NOMO-1 treated with dmso at 0.1 percent for 144 hours (cell line): ENCODE measurements at regions not wholly inside any gene's neighbourhood (a gene's known extent, or its start where the extent isn't known, plus 50 kb on each side); places are given as distances from the start of the nearest gene placed in this dataset.
"Not testable (repeated sequence)": the region's sequence is repeated elsewhere in the genome, so short reads cannot be mapped to it uniquely, and the experiment has no call there.

ENCODE experiments used
- DNase-seq: peaks from one replicate; lab custom pipeline; 2025; ENCODE audit not compliant: unreplicated experiment; lab: John Stamatoyannopoulos, UW

- peak; percentile 12 for DNase-seq
Observed at GRCh38 chr2:12018726-12019125, 272.3 kb downstream of the LPIN1 start.

GRCh38 chr2:12020833-12021469, 274.5 kb downstream of the LPIN1 start:
- no peak for DNase-seq

GRCh38 chr2:12024197-12024907, 277.9 kb downstream of the LPIN1 start:
- DNase-seq: not testable (repeated sequence)

- DNase-seq: no peak
Observed at GRCh38 chr2:12027136-12027535, 280.7 kb downstream of the LPIN1 start.

GRCh38 chr2:12031866-12032265, 285.4 kb downstream of the LPIN1 start:
- DNase-seq: no peak

- no peak for DNase-seq
Observed at GRCh38 chr2:12032398-12032797, 286.0 kb downstream of the LPIN1 start.

- DNase-seq: no peak
Observed at GRCh38 chr2:12032975-12033374, 286.5 kb downstream of the LPIN1 start.

GRCh38 chr2:12033494-12033893, 287.1 kb downstream of the LPIN1 start:
- DNase-seq: no peak

GRCh38 chr2:12034382-12034781, 287.9 kb downstream of the LPIN1 start:
- DNase-seq: no peak

DNA sequence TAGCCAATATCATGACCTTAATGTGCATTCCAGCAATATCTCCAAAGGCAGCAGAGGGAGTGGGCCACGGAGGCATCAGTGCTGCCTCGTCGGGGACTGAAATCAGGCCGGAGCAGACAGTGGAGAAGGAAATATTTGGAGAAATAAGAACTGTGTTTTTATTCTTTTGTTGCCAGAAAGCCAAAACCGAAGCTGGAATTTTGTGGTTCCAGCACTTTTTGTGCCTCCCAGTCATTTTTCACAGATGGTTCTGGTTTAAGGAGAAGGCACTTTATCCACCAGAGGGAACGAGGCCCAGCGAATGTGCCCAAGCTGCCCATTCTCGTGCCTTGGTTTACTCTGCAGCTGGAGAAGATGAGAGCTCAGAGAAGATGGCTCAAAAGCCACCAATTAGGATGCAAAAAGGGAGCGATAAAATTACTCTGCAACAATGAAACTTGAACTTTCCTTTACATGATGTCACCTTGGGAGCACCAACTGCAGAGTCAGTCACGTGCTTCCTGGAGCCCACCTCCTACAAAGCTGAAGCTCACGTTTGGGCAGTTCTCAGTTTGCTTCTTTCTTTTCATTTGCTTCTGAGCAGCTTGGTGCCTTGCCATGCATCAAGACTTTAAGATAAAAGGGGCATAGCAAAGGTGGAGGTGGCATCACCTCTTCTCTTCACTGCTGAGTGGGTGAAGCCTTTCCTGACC, 288.7 kb downstream of the LPIN1 start:
- DNase-seq: no peak

DNA sequence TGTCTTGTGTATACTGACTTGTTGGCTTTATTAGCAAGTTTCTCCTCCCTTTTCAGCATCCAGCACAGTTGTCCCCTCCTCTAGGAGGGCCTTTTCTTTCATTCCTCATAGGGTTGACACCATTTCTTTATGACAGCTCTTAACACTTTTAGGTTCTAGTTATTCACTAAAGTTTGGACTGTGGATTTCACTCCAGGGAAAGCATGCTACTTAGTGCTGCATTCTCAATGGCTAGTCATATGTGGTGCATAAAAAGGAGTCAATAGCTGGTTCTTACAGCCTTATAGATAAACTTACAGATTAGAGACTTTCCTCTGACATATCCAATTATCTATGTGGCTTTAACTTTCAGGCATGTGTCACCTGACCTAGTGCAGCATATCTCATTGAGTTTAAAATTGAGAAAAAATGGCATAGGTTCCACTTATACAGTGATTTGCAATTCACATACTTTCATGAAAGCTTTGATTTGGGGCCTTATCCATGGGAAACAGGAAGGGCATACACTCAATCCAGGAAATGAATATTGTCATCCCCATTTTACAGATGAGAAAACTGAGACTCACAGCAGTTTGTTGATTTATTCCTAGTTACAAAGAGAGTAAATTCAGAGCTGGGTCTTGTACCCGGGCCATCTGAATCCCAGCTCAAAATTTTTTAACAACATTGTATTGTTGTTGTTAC, 289.7 kb downstream of the LPIN1 start:
- DNase-seq: no peak

DNA sequence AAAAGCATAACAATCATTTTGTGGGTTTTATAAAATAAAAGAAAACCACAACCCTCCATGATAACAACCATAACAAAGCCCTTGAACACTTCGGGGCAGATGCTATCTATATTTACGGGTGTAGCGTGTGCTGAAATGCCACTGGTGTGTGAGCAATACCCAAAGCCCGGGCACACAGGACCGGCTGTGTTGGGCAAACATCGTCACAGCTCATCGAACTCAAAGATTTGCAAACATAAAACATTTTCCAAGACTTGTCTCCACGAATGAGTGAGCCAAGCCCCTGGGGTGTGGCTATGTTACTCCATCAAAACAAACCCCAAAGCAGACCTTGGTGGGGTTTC, 290.2 kb downstream of the LPIN1 start:
- DNase-seq: no peak

- DNase-seq: no peak
Observed at GRCh38 chr2:12037301-12037700, 290.9 kb downstream of the LPIN1 start.

GRCh38 chr2:12041236-12041635, 294.8 kb downstream of the LPIN1 start:
- DNase-seq: no peak

DNA sequence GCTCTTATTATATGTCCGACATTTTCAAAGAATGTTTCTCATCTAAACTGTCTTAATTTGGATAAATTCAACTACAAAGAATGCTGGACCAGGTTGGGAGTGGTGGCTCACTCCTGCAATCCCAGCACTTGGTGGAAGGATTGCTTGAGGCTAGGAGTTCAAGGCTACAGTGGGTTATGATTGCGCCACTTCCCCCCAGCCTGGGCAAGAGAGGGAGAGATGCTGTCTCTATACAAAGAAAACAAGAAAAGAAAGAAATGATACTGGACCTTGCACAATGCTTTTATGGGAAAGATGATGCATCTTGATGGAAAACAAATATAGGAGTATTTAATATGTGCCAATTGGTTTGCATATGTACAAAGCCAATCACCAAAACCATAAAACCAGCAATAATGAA, 296.7 kb downstream of the LPIN1 start:
- DNase-seq: no peak

GRCh38 chr2:12044857-12045256, 298.4 kb downstream of the LPIN1 start:
- no peak for DNase-seq

DNA sequence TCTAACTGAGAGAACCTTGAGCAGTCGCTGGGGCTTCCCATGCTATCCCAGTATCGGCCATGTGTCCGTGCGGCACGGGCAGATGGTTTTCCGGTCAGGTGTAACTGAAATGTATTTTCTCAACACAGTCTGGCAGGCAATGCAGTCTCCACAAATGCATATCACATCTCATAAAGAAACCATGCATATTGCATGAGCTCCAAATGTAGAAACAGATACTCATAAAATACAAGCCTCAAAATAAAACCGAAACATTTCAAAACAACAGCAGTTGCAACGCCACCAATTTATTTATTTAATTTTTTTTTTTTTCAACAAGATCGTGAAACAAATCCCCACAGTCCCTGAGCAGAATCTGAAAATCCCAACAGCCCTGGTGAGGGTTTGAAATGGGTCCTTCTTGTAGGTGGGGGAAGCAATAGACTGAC, 299.4 kb downstream of the LPIN1 start:
- no peak for DNase-seq

- no peak for DNase-seq
Observed at GRCh38 chr2:12046641-12047040, 300.2 kb downstream of the LPIN1 start.

DNA sequence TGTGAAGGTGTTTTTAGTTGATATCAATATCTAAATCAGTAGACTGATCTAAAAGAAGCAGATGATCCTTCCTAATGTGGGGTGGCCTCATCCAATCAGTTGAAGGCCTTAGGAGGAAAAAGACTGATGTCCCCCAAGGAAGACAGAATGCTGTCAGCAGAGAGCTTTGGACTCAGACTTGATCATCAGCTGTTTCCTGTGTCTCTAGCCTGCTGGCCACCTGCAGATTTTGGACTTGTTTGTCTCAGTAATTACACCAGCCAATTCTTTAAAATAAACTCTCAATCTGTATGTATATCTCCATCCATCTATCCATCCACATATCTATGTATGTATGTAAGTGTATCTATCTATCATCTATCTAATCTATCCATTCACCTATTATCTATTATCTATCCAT, 301.3 kb downstream of the LPIN1 start:
- no peak for DNase-seq

- no peak for DNase-seq
Observed at GRCh38 chr2:12048550-12048949, 302.1 kb downstream of the LPIN1 start.

DNA sequence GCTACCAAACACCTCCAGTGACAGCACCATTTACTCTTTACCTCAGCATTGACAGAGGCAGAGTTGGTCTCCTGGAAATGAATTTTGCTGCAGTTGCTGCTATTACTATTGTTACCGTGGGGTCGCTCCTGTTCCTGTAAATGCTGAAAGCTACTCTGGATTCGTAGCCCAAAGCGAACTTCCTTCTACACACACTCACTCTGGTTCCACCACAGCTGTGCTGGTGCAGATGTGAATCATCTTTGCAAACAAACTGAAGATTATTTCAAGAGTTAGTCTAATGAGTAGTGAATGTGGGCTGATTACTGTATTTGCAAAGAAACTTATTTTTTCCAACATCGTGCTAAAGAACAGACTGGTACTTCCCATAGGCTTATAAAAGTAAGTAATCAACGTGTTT, 304.0 kb downstream of the LPIN1 start:
- DNase-seq: peak; percentile 50

- DNase-seq: no peak
Observed at GRCh38 chr2:12051831-12052230, 305.4 kb downstream of the LPIN1 start.
